Type B pancreatic cell (in vitro differentiated cells): ENCODE measurements at regions not wholly inside any gene's neighbourhood (a gene's known extent, or its start where the extent isn't known, plus 50 kb on each side); places are given as distances from the start of the nearest gene placed in this dataset.
A peak's percentile ranks its signal among the peaks of the same experiment; 100 is the strongest.

Source experiments
- DNase-seq: peaks from one replicate; pipeline ENCODE4 v3.0.0; 2021; ENCODE audit warnings: mixed read lengths; ENCODE audit not compliant: unreplicated experiment; ENCODE audit errors: extremely low spot score
- H3K27ac Mint-ChIP-seq: 2 replicates; pipeline ENCODE4 v1.8.0; 2021; ENCODE audit warnings: mild to moderate bottlenecking, mixed read lengths
- H3K27me3 Mint-ChIP-seq: 2 replicates; pipeline ENCODE4 v1.8.0; 2021; ENCODE audit warnings: mixed read lengths
- H3K36me3 Mint-ChIP-seq: 2 replicates; pipeline ENCODE4 v1.8.0; 2021; ENCODE audit warnings: mixed read lengths
- H3K4me1 Mint-ChIP-seq: one replicate; pipeline ENCODE4 v1.8.0; 2021; ENCODE audit warnings: mixed read lengths; ENCODE audit not compliant: unreplicated experiment
- H3K4me3 Mint-ChIP-seq: 2 replicates; pipeline ENCODE4 v1.8.0; 2021; ENCODE audit warnings: mild to moderate bottlenecking, mixed read lengths
- H3K9me3 Mint-ChIP-seq: 2 replicates; pipeline ENCODE4 v1.8.0; 2021; ENCODE audit warnings: mixed read lengths
- TF ChIP-seq, protein P1 (sequence below): fragments of 200-600 bp; sonication (generic); conservative IDR thresholded peaks from 2 replicates; pipeline ENCODE4 v1.5.0; 2021; ENCODE audit warnings: antibody characterized with exemption, mild to moderate bottlenecking

GRCh38 chr4:89438102-89438831 lies 130.7 kb upstream of the GPRIN3 start:
- Mint-ChIP-seq H3K36me3 (no peaks in the 10 kb centered on the region), H3K9me3 (no peaks in the 10 kb centered on the region), H3K4me3 (no peak overlapping the region), H3K27me3 (peaks cover 3% of the 10 kb centered on the region), H3K4me1 (no peaks in the 10 kb centered on the region), H3K27ac (no peak overlapping the region)
- TF ChIP-seq, protein P1, sequence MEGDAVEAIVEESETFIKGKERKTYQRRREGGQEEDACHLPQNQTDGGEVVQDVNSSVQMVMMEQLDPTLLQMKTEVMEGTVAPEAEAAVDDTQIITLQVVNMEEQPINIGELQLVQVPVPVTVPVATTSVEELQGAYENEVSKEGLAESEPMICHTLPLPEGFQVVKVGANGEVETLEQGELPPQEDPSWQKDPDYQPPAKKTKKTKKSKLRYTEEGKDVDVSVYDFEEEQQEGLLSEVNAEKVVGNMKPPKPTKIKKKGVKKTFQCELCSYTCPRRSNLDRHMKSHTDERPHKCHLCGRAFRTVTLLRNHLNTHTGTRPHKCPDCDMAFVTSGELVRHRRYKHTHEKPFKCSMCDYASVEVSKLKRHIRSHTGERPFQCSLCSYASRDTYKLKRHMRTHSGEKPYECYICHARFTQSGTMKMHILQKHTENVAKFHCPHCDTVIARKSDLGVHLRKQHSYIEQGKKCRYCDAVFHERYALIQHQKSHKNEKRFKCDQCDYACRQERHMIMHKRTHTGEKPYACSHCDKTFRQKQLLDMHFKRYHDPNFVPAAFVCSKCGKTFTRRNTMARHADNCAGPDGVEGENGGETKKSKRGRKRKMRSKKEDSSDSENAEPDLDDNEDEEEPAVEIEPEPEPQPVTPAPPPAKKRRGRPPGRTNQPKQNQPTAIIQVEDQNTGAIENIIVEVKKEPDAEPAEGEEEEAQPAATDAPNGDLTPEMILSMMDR, result peak; percentile 60
- no peak for DNase-seq

- no peak overlapping the region for H3K4me3 Mint-ChIP-seq
- H3K36me3 Mint-ChIP-seq, result no peaks in the 10 kb centered on the region
- no peaks in the 10 kb centered on the region for H3K4me1 Mint-ChIP-seq
- TF ChIP-seq, protein P1, result peak; percentile 82
- peaks cover 6% of the 10 kb centered on the region for H3K27me3 Mint-ChIP-seq
- H3K27ac Mint-ChIP-seq, result no peak overlapping the region
- no peak for DNase-seq
- no peaks in the 10 kb centered on the region for H3K9me3 Mint-ChIP-seq
Measured at GRCh38 chr4:89434364-89434988, 126.9 kb upstream of the GPRIN3 start.

DNA sequence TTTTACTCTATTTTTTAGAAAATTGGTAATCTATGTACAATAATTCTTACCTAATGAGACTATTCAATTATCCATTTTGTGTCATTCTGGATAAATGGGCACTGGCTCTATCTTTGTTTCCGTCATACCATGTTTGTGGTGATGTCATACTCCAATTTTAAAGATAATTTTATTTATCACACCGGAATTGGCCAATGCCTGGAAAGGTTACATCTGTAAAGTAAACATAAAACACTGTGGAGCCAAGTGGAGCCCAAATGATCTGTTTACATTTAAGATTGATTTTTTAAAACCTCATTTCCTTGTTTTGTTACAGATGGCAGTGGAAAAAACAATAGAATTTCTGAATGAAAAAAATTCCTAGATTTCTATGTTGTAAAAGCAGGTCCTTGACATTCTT lies 120.2 kb upstream of the GPRIN3 start:
- Mint-ChIP-seq H3K9me3 (peaks cover 3% of the 10 kb centered on the region), H3K4me1 (no peaks in the 10 kb centered on the region), H3K27me3 (peaks cover 5% of the 10 kb centered on the region), H3K4me3 (no peak overlapping the region), H3K36me3 (no peaks in the 10 kb centered on the region), H3K27ac (no peak overlapping the region)
- DNase-seq, result no peak
- TF ChIP-seq, protein P1, result no peak

DNA sequence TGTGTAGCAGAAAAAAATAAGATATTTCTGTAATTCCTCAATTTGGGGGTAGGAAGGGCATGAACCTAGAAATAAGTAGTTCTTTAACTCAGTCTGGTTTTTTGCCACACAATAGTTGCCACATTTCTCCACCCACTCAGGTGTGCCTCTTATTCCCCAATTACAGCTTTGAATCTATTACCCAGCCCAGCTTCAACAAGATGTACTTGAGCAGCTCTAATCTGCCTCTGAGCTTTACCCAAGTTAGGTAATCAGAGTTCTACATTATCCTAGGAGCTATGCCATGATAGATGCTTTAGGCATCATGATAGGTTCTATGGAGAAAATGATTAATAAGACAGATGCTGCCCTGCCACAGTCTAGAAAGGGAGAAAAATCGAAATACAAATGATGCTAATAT lies 117.4 kb upstream of the GPRIN3 start:
- DNase-seq, result no peak
- no peak overlapping the region for H3K27ac Mint-ChIP-seq
- TF ChIP-seq, protein P1, result no peak
- no peak overlapping the region for H3K4me3 Mint-ChIP-seq
- H3K4me1 Mint-ChIP-seq, result no peaks in the 10 kb centered on the region
- H3K36me3 Mint-ChIP-seq, result no peaks in the 10 kb centered on the region
- peaks cover 6% of the 10 kb centered on the region for H3K27me3 Mint-ChIP-seq
- H3K9me3 Mint-ChIP-seq, result peaks cover 3% of the 10 kb centered on the region

- Mint-ChIP-seq H3K4me3 (no peak overlapping the region), H3K36me3 (no peaks in the 10 kb centered on the region), H3K4me1 (no peaks in the 10 kb centered on the region), H3K27ac (no peak overlapping the region), H3K9me3 (peaks cover 3% of the 10 kb centered on the region), H3K27me3 (peaks cover 3% of the 10 kb centered on the region)
- TF ChIP-seq, protein P1, result no peak
- DNase-seq, result no peak
Measured at GRCh38 chr4:89422441-89422990, 114.9 kb upstream of the GPRIN3 start.
